Fibroblast of lung (primary cell): ENCODE measurements at regions not wholly inside any gene's neighbourhood (a gene's known extent, or its start where the extent isn't known, plus 50 kb on each side); places are given as distances from the start of the nearest gene placed in this dataset.

Experiments
- DNase-seq, 2 donors: peaks; one replicate each; pipeline versions ENCODE4 v3.0.0 to v3.0.0-alpha.2; 2010; ENCODE audit warnings: low read depth in 2 of 2
- H2AFZ ChIP-seq: 2 replicates; pipeline ENCODE4 v1.5.1; 2012; ENCODE audit warnings: low read length, control low read depth, inconsistent platforms
- H3K27ac ChIP-seq: 2 replicates; pipeline ENCODE4 v1.5.1; 2011; ENCODE audit warnings: low read length, control low read depth; ENCODE audit not compliant: insufficient read depth
- H3K27me3 ChIP-seq: 2 replicates; pipeline ENCODE4 v1.5.1; 2011; ENCODE audit warnings: mild to moderate bottlenecking, low read length; ENCODE audit not compliant: control insufficient read depth, insufficient read depth
- H3K36me3 ChIP-seq: 2 replicates; pipeline ENCODE4 v1.5.1; 2011; ENCODE audit warnings: low read length; ENCODE audit not compliant: control insufficient read depth, insufficient read depth
- H3K4me1 ChIP-seq: 2 replicates; pipeline ENCODE4 v1.5.1; 2011; ENCODE audit warnings: low read length; ENCODE audit not compliant: control insufficient read depth, insufficient read depth; ENCODE audit errors: extremely low read depth
- H3K4me2 ChIP-seq: 2 replicates; pipeline ENCODE4 v1.5.1; 2011; ENCODE audit warnings: low read length, control low read depth; ENCODE audit not compliant: insufficient read depth; ENCODE audit errors: extremely low read depth
- H3K4me3 ChIP-seq, 4 experiments: fragments of 200-600 bp in 1 of 4; sonication (generic) in 1 of 4; replicated peaks in 1 of 4; 2 replicates each; pipeline ENCODE4 v1.5.1; 2011 to 2016; ENCODE audit warnings: low read length in 4 of 4, low read depth in 3 of 4, mild to moderate bottlenecking in 3 of 4, control low read depth in 2 of 4, inconsistent platforms in 1 of 4, mixed read lengths in 1 of 4; ENCODE audit not compliant: insufficient read depth in 1 of 4; ENCODE audit errors: control extremely low read depth in 1 of 4
- H3K79me2 ChIP-seq: 2 replicates; pipeline ENCODE4 v1.5.1; 2012; ENCODE audit warnings: mild to moderate bottlenecking, low read length, inconsistent platforms; ENCODE audit not compliant: control insufficient read depth, insufficient read depth
- H3K9ac ChIP-seq: 2 replicates; pipeline ENCODE4 v1.5.1; 2011; ENCODE audit warnings: mild to moderate bottlenecking, low read length, control low read depth; ENCODE audit not compliant: insufficient read depth
- H3K9me3 ChIP-seq: 2 replicates; pipeline ENCODE4 v1.5.1; 2012; ENCODE audit warnings: low read depth, low read length; ENCODE audit not compliant: control insufficient read depth, insufficient read depth
- H4K20me1 ChIP-seq: 2 replicates; pipeline ENCODE4 v1.5.1; 2011; ENCODE audit warnings: low read length; ENCODE audit not compliant: control insufficient read depth, insufficient read depth; ENCODE audit errors: extremely low read depth
- CTCF ChIP-seq, 2 donors: IDR thresholded peaks in 1 of 2; conservative IDR thresholded peaks in 1 of 2; 1 replicate in 1 of 2; 2 replicates in 1 of 2; pipeline ENCODE4 v1.5.1; 2011 to 2012; ENCODE audit warnings: low read length in 2 of 2, control low read depth in 1 of 2, inconsistent platforms in 1 of 2, low read depth in 1 of 2, mild to moderate bottlenecking in 1 of 2
- EZH2 ChIP-seq: IDR thresholded peaks from 2 replicates; pipeline ENCODE4 v1.5.1; 2012; ENCODE audit warnings: low read length, control low read depth, mild to moderate bottlenecking; ENCODE audit errors: missing control alignments

- no peaks in the 10 kb centered on the region for H3K4me1 ChIP-seq
Observed at GRCh38 chr1:164040754-164041153, 518.2 kb upstream of the PBX1 start.

GRCh38 chr1:164051782-164052181 is 507.2 kb upstream of the PBX1 start:
- Histone ChIP-seq H3K36me3 (no peaks in the 10 kb centered on the region), H3K79me2 (no peaks in the 10 kb centered on the region), H3K4me1 (no peaks in the 10 kb centered on the region), H3K9me3 (no peaks in the 10 kb centered on the region), H3K27me3 (no peaks in the 10 kb centered on the region), H3K4me2 (no peak overlapping the region), H3K4me3 (no peak overlapping the region), H2AFZ (no peak overlapping the region), H4K20me1 (no peaks in the 10 kb centered on the region), H3K27ac (no peak overlapping the region), H3K9ac (no peak overlapping the region)
- no peak for DNase-seq
- TF ChIP-seq EZH2 = no peak

More at GRCh38 chr1:164040754-164041153, 518.2 kb upstream of the PBX1 start:
- no peaks in the 10 kb centered on the region for H4K20me1 ChIP-seq
- no peaks in the 10 kb centered on the region for H3K36me3 ChIP-seq
- H3K27me3 ChIP-seq = no peaks in the 10 kb centered on the region
- no peak overlapping the region for H3K4me2 ChIP-seq
- no peak overlapping the region for H3K4me3 ChIP-seq
- no peak overlapping the region for H3K9ac ChIP-seq
- H3K79me2 ChIP-seq = no peaks in the 10 kb centered on the region
- DNase-seq = no peak
- H2AFZ ChIP-seq = no peak overlapping the region
- no peaks in the 10 kb centered on the region for H3K9me3 ChIP-seq
- TF ChIP-seq CTCF (conservative IDR thresholded peaks at IDR 0.05 in 1 of 2, IDR thresholded peaks at IDR 0.05 in 1 of 2; ENCODE audit: low read depth in 1 of 2, low read length in 2 of 2) (no peak), EZH2 (no peak)
- no peak overlapping the region for H3K27ac ChIP-seq

- H2AFZ ChIP-seq = no peak overlapping the region
- H3K4me1 ChIP-seq = no peaks in the 10 kb centered on the region
Observed at GRCh38 chr1:164054331-164054730, 504.7 kb upstream of the PBX1 start.

More at GRCh38 chr1:164054331-164054730, 504.7 kb upstream of the PBX1 start:
- Histone ChIP-seq H4K20me1 (no peaks in the 10 kb centered on the region), H3K79me2 (no peaks in the 10 kb centered on the region), H3K4me2 (no peak overlapping the region), H3K9me3 (no peaks in the 10 kb centered on the region), H3K27ac (no peak overlapping the region), H3K4me3 (no peak overlapping the region), H3K27me3 (no peaks in the 10 kb centered on the region), H3K36me3 (no peaks in the 10 kb centered on the region), H3K9ac (no peak overlapping the region)
- TF ChIP-seq EZH2 (no peak), CTCF (conservative IDR thresholded peaks at IDR 0.05 in 1 of 2, IDR thresholded peaks at IDR 0.05 in 1 of 2; ENCODE audit: low read depth in 1 of 2, low read length in 2 of 2) (no peak)
- no peak for DNase-seq
